AG04450 (cell line): ENCODE measurements at regions not wholly inside any gene's neighbourhood (a gene's known extent, or its start where the extent isn't known, plus 50 kb on each side); places are given as distances from the start of the nearest gene placed in this dataset.

Experiments
- CTCF ChIA-PET: fragments of 300-600, 350-600 bp; formaldehyde crosslinking; extraction: SDS; loops from one replicate; lab custom pipeline; 2022; ENCODE audit warnings: antibody characterized with exemption, inconsistent platforms; lab: Charles Lee
- POLR2A ChIA-PET: fragments of 350-600 bp; formaldehyde crosslinking; extraction: SDS; loops from one replicate; lab custom pipeline; 2021; ENCODE audit warnings: antibody characterized with exemption, inconsistent platforms; lab: Yijun Ruan, JAX
- DNase-seq: peaks from one replicate; pipeline ENCODE4 v3.0.0-alpha.2; 2011; ENCODE audit warnings: low read depth, low spot score
- H3K27ac ChIP-seq: one replicate; pipeline ENCODE4 v1.5.1; 2012; ENCODE audit warnings: low read depth, low read length, control low read depth
- H3K27me3 ChIP-seq: one replicate; pipeline ENCODE4 v1.6.0; 2012; ENCODE audit warnings: low read length; ENCODE audit not compliant: control insufficient read depth, insufficient read depth
- H3K4me3 ChIP-seq: 2 replicates; pipeline ENCODE4 v1.5.1; 2011; ENCODE audit warnings: mild to moderate bottlenecking, low read depth, low read length, control low read depth
- H3K9me3 ChIP-seq: 2 replicates; pipeline ENCODE4 v1.5.1; 2012; ENCODE audit warnings: low read length; ENCODE audit not compliant: control insufficient read depth, insufficient read depth
- CTCF ChIP-seq: IDR thresholded peaks from 2 replicates; pipeline ENCODE4 v1.5.1; 2011; ENCODE audit warnings: low read depth, low read length, control low read depth, inconsistent platforms

DNA sequence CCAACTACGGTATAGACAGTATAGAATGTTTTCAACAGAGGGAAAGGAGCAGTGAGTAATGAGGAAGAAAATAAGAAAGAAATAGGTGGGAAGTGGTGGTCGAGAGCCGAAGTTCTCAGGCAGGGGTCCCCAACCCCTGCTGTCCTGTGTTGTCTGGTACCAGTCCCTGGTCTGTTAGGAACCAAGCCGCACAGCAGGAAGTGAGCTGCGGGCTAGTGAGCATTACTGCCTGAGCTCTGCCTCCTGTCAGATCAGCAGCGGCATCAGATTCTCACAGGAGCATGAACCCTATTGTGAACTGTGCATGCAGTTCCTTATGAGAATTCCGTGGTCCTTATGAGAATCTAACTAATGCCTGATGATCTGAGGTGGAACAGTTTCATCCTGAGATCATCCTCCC lies 107.3 kb upstream of the PTPRR start:
- ChIA-PET POLR2A (no interaction called here), CTCF (no interaction called here)
- TF ChIP-seq CTCF = no peak
- no peaks in the 10 kb centered on the region for H3K9me3 ChIP-seq
- no peaks in the 10 kb centered on the region for H3K27me3 ChIP-seq
- no peak for DNase-seq
- no peak overlapping the region for H3K27ac ChIP-seq
- H3K4me3 ChIP-seq = no peak overlapping the region

DNA sequence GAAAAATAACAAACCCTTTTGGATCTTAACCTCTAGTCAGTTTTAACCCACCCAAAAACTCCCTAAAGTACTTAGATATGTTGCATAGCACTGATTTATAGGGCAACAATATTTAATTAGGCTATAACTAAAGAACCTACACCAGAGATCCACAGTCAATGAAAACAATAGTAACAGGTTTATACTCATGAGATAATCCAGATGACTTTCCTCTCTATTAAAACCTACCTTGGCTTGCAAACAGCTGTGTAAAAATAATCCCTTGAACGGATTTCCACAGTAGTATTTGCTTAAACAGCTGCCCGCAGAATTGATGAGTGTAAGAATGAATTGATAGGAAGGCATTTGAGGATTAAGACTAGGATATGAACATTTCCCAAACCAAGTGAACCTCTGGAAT lies 104.3 kb upstream of the PTPRR start:
- ChIA-PET CTCF (no interaction called here), POLR2A (no interaction called here)

GRCh38 chr12:71024281-71024680 lies 103.7 kb upstream of the PTPRR start:
- Histone ChIP-seq H3K4me3 (no peak overlapping the region), H3K27me3 (no peaks in the 10 kb centered on the region), H3K9me3 (no peaks in the 10 kb centered on the region), H3K27ac (no peak overlapping the region)
- no peak for DNase-seq
- CTCF ChIA-PET = no interaction called here
- POLR2A ChIA-PET = no interaction called here
- TF ChIP-seq CTCF = no peak

More for the DNA sequence above, 104.3 kb upstream of the PTPRR start:
- H3K9me3 ChIP-seq = no peaks in the 10 kb centered on the region
- DNase-seq = no peak
- H3K27me3 ChIP-seq = no peaks in the 10 kb centered on the region
- TF ChIP-seq CTCF = no peak
- H3K27ac ChIP-seq = no peak overlapping the region
- H3K4me3 ChIP-seq = no peak overlapping the region

- H3K4me3 ChIP-seq = no peak overlapping the region
- CTCF ChIA-PET = no interaction called here
- H3K27me3 ChIP-seq = no peaks in the 10 kb centered on the region
- H3K27ac ChIP-seq = no peak overlapping the region
- no peak for TF ChIP-seq CTCF
- no peak for DNase-seq
- POLR2A ChIA-PET = no interaction called here
- H3K9me3 ChIP-seq = no peaks in the 10 kb centered on the region
Measured at GRCh38 chr12:71021491-71021890, 101.0 kb upstream of the PTPRR start.

GRCh38 chr12:71019282-71019831 lies 98.8 kb upstream of the PTPRR start:
- no peaks in the 10 kb centered on the region for H3K27me3 ChIP-seq
- no peak for DNase-seq
- POLR2A ChIA-PET = no interaction called here
- no peak overlapping the region for H3K27ac ChIP-seq
- CTCF ChIA-PET = no interaction called here
- TF ChIP-seq CTCF = no peak
- no peaks in the 10 kb centered on the region for H3K9me3 ChIP-seq
- no peak overlapping the region for H3K4me3 ChIP-seq
